CD14-positive monocyte (primary cell): ENCODE measurements at regions not wholly inside any gene's neighbourhood (a gene's known extent, or its start where the extent isn't known, plus 50 kb on each side); places are given as distances from the start of the nearest gene placed in this dataset.

Source experiments
- DNase-seq, 3 donors: peaks; one replicate each; pipeline ENCODE4 v3.0.0-alpha.2; 2011 to 2022
- H2AFZ ChIP-seq: 2 replicates; pipeline ENCODE4 v1.6.0; 2012; ENCODE audit warnings: mild to moderate bottlenecking, low read depth, low read length, inconsistent platforms; ENCODE audit not compliant: insufficient read depth, poor library complexity, severe bottlenecking
- H3K27ac ChIP-seq, 2 donors: 1 replicate in 1 of 2; 2 replicates in 1 of 2; pipeline ENCODE4 v1.5.1; 2012 to 2013; ENCODE audit warnings: low read length in 2 of 2, control low read depth in 1 of 2, inconsistent platforms in 1 of 2, low read depth in 1 of 2, mild to moderate bottlenecking in 1 of 2
- H3K27me3 ChIP-seq, 2 donors: one replicate each; pipeline versions ENCODE4 v1.6.0 to v1.6.1; 2011 to 2013; ENCODE audit warnings: low read length in 2 of 2; ENCODE audit not compliant: control insufficient read depth in 2 of 2, insufficient read depth in 2 of 2
- H3K36me3 ChIP-seq, 2 donors: replicated peaks in 1 of 2; 1 replicate in 1 of 2; 2 replicates in 1 of 2; pipeline versions ENCODE4 v1.5.1 to v1.6.1; 2012 to 2013; ENCODE audit warnings: low read length in 2 of 2, control low read depth in 1 of 2, inconsistent platforms in 1 of 2, mild to moderate bottlenecking in 1 of 2; ENCODE audit not compliant: insufficient read depth in 2 of 2, control insufficient read depth in 1 of 2
- H3K4me1 ChIP-seq, 2 donors: 1 replicate in 1 of 2; 2 replicates in 1 of 2; pipeline versions ENCODE4 v1.5.1 to v1.6.1; 2012 to 2013; ENCODE audit warnings: low read length in 2 of 2, control low read depth in 1 of 2, inconsistent platforms in 1 of 2, mild to moderate bottlenecking in 1 of 2, moderate library complexity in 1 of 2; ENCODE audit not compliant: insufficient read depth in 2 of 2, control insufficient read depth in 1 of 2
- H3K4me2 ChIP-seq: replicated peaks from 2 replicates; pipeline ENCODE3; 2012; ENCODE audit warnings: low read length, moderate library complexity, mild to moderate bottlenecking; ENCODE audit not compliant: poor library complexity, severe bottlenecking; ENCODE audit errors: extremely low read depth
- H3K4me3 ChIP-seq, 3 experiments: fragments of 200-600 bp in 1 of 3; sonication (generic) in 1 of 3; replicated peaks in 1 of 3; 1 replicate in 2 of 3; 2 replicates in 1 of 3; pipeline ENCODE4 v1.5.1; 2011 to 2013; ENCODE audit warnings: low read length in 3 of 3, mild to moderate bottlenecking in 3 of 3, control low read depth in 2 of 3, low read depth in 2 of 3, inconsistent platforms in 1 of 3, moderate library complexity in 1 of 3
- H3K79me2 ChIP-seq: 2 replicates; pipeline ENCODE4 v1.6.0; 2012; ENCODE audit warnings: mild to moderate bottlenecking, control low read depth, inconsistent platforms, low read length, moderate library complexity; ENCODE audit not compliant: insufficient read depth
- H3K9ac ChIP-seq: 2 replicates; pipeline ENCODE4 v1.6.0; 2017; ENCODE audit warnings: low read length, mild to moderate bottlenecking; ENCODE audit not compliant: insufficient read depth, poor library complexity, severe bottlenecking
- H3K9me3 ChIP-seq, 2 donors: replicated peaks in 1 of 2; 1 replicate in 1 of 2; 2 replicates in 1 of 2; pipeline versions ENCODE4 v1.5.1 to v1.6.1; 2012 to 2013; ENCODE audit warnings: low read length in 2 of 2, control low read depth in 1 of 2; ENCODE audit not compliant: control insufficient read depth in 1 of 2, insufficient read depth in 1 of 2
- H4K20me1 ChIP-seq: 2 replicates; pipeline ENCODE4 v1.6.0; 2012; ENCODE audit warnings: mild to moderate bottlenecking, low read length, control low read depth, moderate library complexity; ENCODE audit not compliant: insufficient read depth
- H3K27ac Mint-ChIP-seq, 7 donors: one replicate each; pipeline ENCODE4 v1.8.0; 2020; ENCODE audit warnings: mild to moderate bottlenecking in 7 of 7, mixed read lengths in 7 of 7, moderate library complexity in 6 of 7, inconsistent platforms in 2 of 7
- H3K27me3 Mint-ChIP-seq, 3 donors: one replicate each; pipeline ENCODE4 v1.8.0; 2021 to 2022; ENCODE audit warnings: low read depth in 3 of 3, mild to moderate bottlenecking in 3 of 3, mixed read lengths in 3 of 3, moderate library complexity in 3 of 3, inconsistent platforms in 1 of 3
- H3K36me3 Mint-ChIP-seq, 2 donors: one replicate each; pipeline ENCODE4 v1.8.0; 2020; ENCODE audit warnings: mixed read lengths in 2 of 2, inconsistent platforms in 1 of 2, mild to moderate bottlenecking in 1 of 2
- H3K4me1 Mint-ChIP-seq: one replicate; pipeline ENCODE4 v1.8.0; 2020; ENCODE audit warnings: mild to moderate bottlenecking, mixed read lengths
- H3K4me3 Mint-ChIP-seq, 2 donors: one replicate each; pipeline ENCODE4 v1.8.0; 2020; ENCODE audit warnings: mild to moderate bottlenecking in 2 of 2, mixed read lengths in 2 of 2, moderate library complexity in 1 of 2
- H3K9me3 Mint-ChIP-seq, 7 donors: one replicate each; pipeline ENCODE4 v1.8.0; 2020 to 2022; ENCODE audit warnings: mixed read lengths in 7 of 7, mild to moderate bottlenecking in 6 of 7, moderate library complexity in 6 of 7, inconsistent platforms in 2 of 7
- CTCF ChIP-seq: fragments of 200-600 bp; IDR thresholded peaks from one replicate; pipeline ENCODE4 v1.8.0; 2022; ENCODE audit warnings: antibody characterized with exemption, mild to moderate bottlenecking
- WGBS: methylation state at CpG from one replicate; pipeline ENCODE4 v1.1.5; 2013; ENCODE audit warnings: missing lambda C conversion rate; ENCODE audit not compliant: insufficient coverage; 5-methylcytosine and 5-hydroxymethylcytosine counted together
- intact Hi-C, 2 donors: fragments of 100-400 bp; cut with micrococcal nuclease; formaldehyde crosslinking; loops; one replicate each; pipeline versions ENCODE4 v1.15.0 to v1.15.1; 2023

- Mint-ChIP-seq H3K9me3 (peaks cover 0 to 14% (median 4%) of the 10 kb centered on the region in 7 donors), H3K27ac (no peak overlapping the region), H3K4me3 (no peak overlapping the region), H3K4me1 (peaks cover 11% of the 10 kb centered on the region), H3K36me3 (no peaks in the 10 kb centered on the region), H3K27me3 (no peaks in the 10 kb centered on the region)
- Histone ChIP-seq H3K4me3 (no peak overlapping the region), H2AFZ (no peak overlapping the region), H4K20me1 (no peaks in the 10 kb centered on the region), H3K27ac (no peak overlapping the region), H3K79me2 (no peaks in the 10 kb centered on the region), H3K9ac (no peak overlapping the region), H3K4me1 (no peaks in the 10 kb centered on the region), H3K36me3 (no peaks in the 10 kb centered on the region), H3K9me3 (peaks cover 2 to 6% of the 10 kb centered on the region in 2 donors), H3K4me2 (no peak overlapping the region), H3K27me3 (no peaks in the 10 kb centered on the region)
- intact Hi-C loops, result no loop called here
- no peak for DNase-seq
- no peak for TF ChIP-seq CTCF
- no CpG with 5 or more reads among the region's 3 CpGs for WGBS
These were observed 1414.7 kb downstream of the PLA2G4A start for GRCh38 chr1:188243456-188243855.

- no peak for TF ChIP-seq CTCF
- Mint-ChIP-seq H3K27ac (no peak overlapping the region), H3K4me3 (no peak overlapping the region), H3K27me3 (no peaks in the 10 kb centered on the region), H3K9me3 (peaks cover 0 to 11% (median 4%) of the 10 kb centered on the region in 7 donors), H3K4me1 (peaks cover 13% of the 10 kb centered on the region), H3K36me3 (no peaks in the 10 kb centered on the region)
- no peaks in the 10 kb centered on the region for H3K36me3 ChIP-seq
- no peak overlapping the region for H3K4me2 ChIP-seq
- no peaks in the 10 kb centered on the region for H4K20me1 ChIP-seq
- no peak overlapping the region for H3K9ac ChIP-seq
- H2AFZ ChIP-seq, result no peak overlapping the region
- H3K27me3 ChIP-seq, result no peaks in the 10 kb centered on the region
- no CpG with 5 or more reads among the region's 1 CpG for WGBS
- DNase-seq, result no peak
- no peaks in the 10 kb centered on the region for H3K79me2 ChIP-seq
- no peaks in the 10 kb centered on the region for H3K4me1 ChIP-seq
- peaks cover 2 to 6% of the 10 kb centered on the region in 2 donors for H3K9me3 ChIP-seq
- H3K27ac ChIP-seq, result no peak overlapping the region
- no peak overlapping the region for H3K4me3 ChIP-seq
- intact Hi-C loops, result no loop called here
These were observed 1415.9 kb downstream of the PLA2G4A start for GRCh38 chr1:188244681-188245080.
